Stomach (tissue), 8 donors: ENCODE measurements at regions not wholly inside any gene's neighbourhood (a gene's known extent, or its start where the extent isn't known, plus 50 kb on each side); places are given as distances from the start of the nearest gene placed in this dataset.
A peak's percentile ranks its signal among the peaks of the same experiment; 100 is the strongest.

Experiments used
- DNase-seq, 2 donors: peaks; one replicate each; pipeline versions ENCODE4 v3.0.0 to v3.0.0-alpha.2; 2013 to 2019
- H3K27ac ChIP-seq, 5 donors: fragments of 200-600 bp in 4 of 5; sonication (generic) in 4 of 5; one replicate each; pipeline ENCODE4 v1.5.1; 2013 to 2019; ENCODE audit warnings: mild to moderate bottlenecking in 1 of 5, moderate library complexity in 1 of 5
- H3K27me3 ChIP-seq, 3 donors: fragments of 200-600 bp; sonication (generic); one replicate each; pipeline ENCODE4 v1.5.1; 2017 to 2019; ENCODE audit warnings: mixed run types in 1 of 3
- H3K36me3 ChIP-seq, 4 donors: fragments of 200-600 bp; sonication (generic); 1 replicate in 3 of 4; 2 replicates in 1 of 4; pipeline ENCODE4 v1.5.1; 2016 to 2019
- H3K4me1 ChIP-seq, 4 donors: fragments of 200-600 bp; sonication (generic); one replicate each; pipeline ENCODE4 v1.5.1; 2016 to 2019
- H3K4me3 ChIP-seq, 4 donors: fragments of 200-600 bp; sonication (generic) in 3 of 4; one replicate each; pipeline ENCODE4 v1.5.1; 2016 to 2019; ENCODE audit warnings: mild to moderate bottlenecking in 1 of 4
- H3K9me3 ChIP-seq, 4 donors: fragments of 200-600 bp; sonication (generic); one replicate each; pipeline ENCODE4 v1.5.1; 2016 to 2019
- CTCF ChIP-seq, 7 experiments: fragments of 450-650 bp in 4 of 7; fragments of 200-600 bp in 3 of 7; sonication (generic) in 3 of 7; IDR thresholded peaks; one replicate each; pipeline ENCODE4 v1.5.1; 2016 to 2019; ENCODE audit warnings: antibody characterized with exemption in 7 of 7, control low read depth in 2 of 7, mild to moderate bottlenecking in 1 of 7
- EP300 ChIP-seq: sonication (generic); formaldehyde crosslinking; IDR thresholded peaks from one replicate; pipeline ENCODE4 v1.6.1; 2017; ENCODE audit warnings: antibody characterized with exemption
- POLR2A ChIP-seq, 4 donors: fragments of 450-650 bp; IDR thresholded peaks; one replicate each; pipeline ENCODE4 v1.6.1; 2016; ENCODE audit warnings: antibody characterized with exemption in 4 of 4, control low read depth in 2 of 4, mild to moderate bottlenecking in 1 of 4, moderate library complexity in 1 of 4
- POLR2AphosphoS5 ChIP-seq, 3 donors: sonication (generic); formaldehyde crosslinking; IDR thresholded peaks; one replicate each; pipeline ENCODE4 v1.6.1; 2016; ENCODE audit warnings: antibody characterized with exemption in 3 of 3
- WGBS, 5 donors: extraction: QIAGEN DNeasy Blood & Tissue Kit in 3 of 5; methylation state at CpG; one replicate each; pipeline versions ENCODE4 v1.1.5 to v1.1.7; 2013 to 2018; 5-methylcytosine and 5-hydroxymethylcytosine counted together
- intact Hi-C: fragments of 100-400 bp; cut with DNase I; formaldehyde crosslinking; loops from one replicate; pipeline ENCODE4 v1.15.1; 2023; ENCODE audit warnings: low total_unique reads
- donor health status: healthy with polysubstance abuse.
- donor health status: Bipolar disorder and iron deficiency.
- donor health status: healthy.

DNA sequence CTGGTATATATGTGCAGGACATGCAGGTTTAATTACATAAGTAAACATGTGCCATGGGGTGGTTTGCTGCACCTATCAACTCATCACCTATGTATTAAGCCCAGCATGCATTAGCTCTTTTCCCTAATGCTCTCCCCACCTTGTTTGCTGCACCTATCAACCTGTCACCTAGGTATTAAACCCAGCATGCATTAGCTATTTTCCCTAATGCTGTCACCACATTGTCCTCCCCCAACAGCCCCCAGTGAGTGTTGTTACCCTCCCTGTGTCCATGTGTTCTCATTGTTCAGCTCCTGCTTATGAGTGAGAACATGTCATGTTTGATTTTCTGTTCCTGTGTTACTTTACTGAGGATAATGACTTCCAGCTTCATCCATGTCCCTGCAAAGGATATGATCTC lies 300.5 kb downstream of the ANKRD7 start:
- no peaks in the 10 kb centered on the region for H3K4me1 ChIP-seq
- peak in 1 of 2 donors; percentile 16 for DNase-seq
- H3K27ac ChIP-seq = no peak overlapping the region
- no peak for TF ChIP-seq CTCF (IDR thresholded peaks at IDR 0.05)
- no peak for TF ChIP-seq POLR2AphosphoS5 (IDR thresholded peaks at IDR 0.05)
- TF ChIP-seq POLR2A (IDR thresholded peaks at IDR 0.05) = no peak
- no peak for TF ChIP-seq EP300
- no peaks in the 10 kb centered on the region for H3K27me3 ChIP-seq
- intact Hi-C loops = no loop called here
- no peak overlapping the region for H3K4me3 ChIP-seq
- H3K9me3 ChIP-seq = no peaks in the 10 kb centered on the region
- no peaks in the 10 kb centered on the region for H3K36me3 ChIP-seq

DNA sequence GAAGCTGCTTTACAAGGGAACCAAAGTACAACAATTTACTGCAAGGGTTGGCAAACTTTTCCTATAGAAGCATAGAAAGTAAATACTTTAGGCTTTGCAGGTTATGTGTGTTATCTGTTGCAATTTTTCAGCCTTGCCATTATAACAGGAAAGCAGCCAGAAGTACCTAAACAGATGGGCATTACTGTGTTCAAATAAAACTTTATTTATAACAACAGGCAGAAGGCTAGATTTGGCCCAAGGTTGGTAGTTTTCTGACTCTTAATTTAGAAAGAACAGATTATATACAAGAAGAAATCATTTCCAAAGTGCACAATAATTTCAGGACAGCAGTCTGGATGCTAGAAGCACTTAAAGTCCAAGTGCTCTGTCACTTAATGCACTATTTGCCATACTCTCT lies 307.1 kb downstream of the ANKRD7 start:
- no peak for TF ChIP-seq POLR2A (IDR thresholded peaks at IDR 0.05)
- TF ChIP-seq POLR2AphosphoS5 (IDR thresholded peaks at IDR 0.05) = no peak
- no peak for TF ChIP-seq CTCF (IDR thresholded peaks at IDR 0.05)
- no peak for TF ChIP-seq EP300
- H3K4me3 ChIP-seq = no peak overlapping the region
- no peaks in the 10 kb centered on the region for H3K36me3 ChIP-seq
- H3K4me1 ChIP-seq = no peaks in the 10 kb centered on the region
- no peaks in the 10 kb centered on the region for H3K9me3 ChIP-seq
- H3K27me3 ChIP-seq = no peaks in the 10 kb centered on the region
- DNase-seq = no peak
- intact Hi-C loops = no loop called here
- no peak overlapping the region for H3K27ac ChIP-seq

- Histone ChIP-seq H3K27me3 (no peaks in the 10 kb centered on the region), H3K36me3 (no peaks in the 10 kb centered on the region), H3K4me3 (no peak overlapping the region), H3K27ac (no peak overlapping the region), H3K4me1 (no peaks in the 10 kb centered on the region), H3K9me3 (peaks cover 0 to 6% (median 0%) of the 10 kb centered on the region in 4 donors)
- intact Hi-C loops = no loop called here
- 61 to 82% (median 75%) methylated on average over 1 of the region's 1 CpG for WGBS, 5 donors
- DNase-seq = no peak
- no peak for TF ChIP-seq POLR2A (IDR thresholded peaks at IDR 0.05)
- no peak for TF ChIP-seq EP300
- TF ChIP-seq CTCF (IDR thresholded peaks at IDR 0.05) = no peak
- TF ChIP-seq POLR2AphosphoS5 (IDR thresholded peaks at IDR 0.05) = no peak
Measured at GRCh38 chr7:118559207-118559606, 334.7 kb downstream of the ANKRD7 start.

- H3K4me1 ChIP-seq = no peaks in the 10 kb centered on the region
- no peak for DNase-seq
- no peaks in the 10 kb centered on the region for H3K27me3 ChIP-seq
- no peak overlapping the region for H3K27ac ChIP-seq
- WGBS, 5 donors = 63 to 83% (median 72%) methylated on average over 2 of the region's 2 CpGs
- TF ChIP-seq POLR2A (IDR thresholded peaks at IDR 0.05) (no peak), POLR2AphosphoS5 (IDR thresholded peaks at IDR 0.05) (no peak), CTCF (IDR thresholded peaks at IDR 0.05) (no peak), EP300 (no peak)
- intact Hi-C loops = no loop called here
- peaks cover 0 to 6% (median 0%) of the 10 kb centered on the region in 4 donors for H3K9me3 ChIP-seq
- no peaks in the 10 kb centered on the region for H3K36me3 ChIP-seq
- no peak overlapping the region for H3K4me3 ChIP-seq
Measured at GRCh38 chr7:118563311-118563710, 338.8 kb downstream of the ANKRD7 start.
